ENCODE measurements at regions not wholly inside any gene's neighbourhood (a gene's known extent, or its start where the extent isn't known, plus 50 kb on each side); places are given as distances from the start of the nearest gene placed in this dataset.

GRCh38 chr3:89656388-89656787, 549.0 kb downstream of the EPHA3 start:
- TF ChIP-seq YY1 (IDR thresholded peaks at IDR 0.05; ENCODE audit: insufficient read depth, insufficient read length) (no peak), ZNF274 (IDR thresholded peaks at IDR 0.05; ENCODE audit: low read depth, low read length) (no peak), SUZ12 (IDR thresholded peaks at IDR 0.05; ENCODE audit: extremely low read depth, insufficient read depth, insufficient read length) (no peak)
- Histone ChIP-seq H3K36me3 (ENCODE audit: insufficient read depth, insufficient read length, low read length) (no peaks in the 10 kb centered on the region), H3K9me3 (ENCODE audit: insufficient read depth, low read length) (peaks cover 10% of the 10 kb centered on the region; the same call in 1 of the 2 replicates), H3K9ac (ENCODE audit: insufficient read length, low read depth) (no peak overlapping the region), H3K4me3 (ENCODE audit: insufficient read length, low read depth) (no peak overlapping the region), H3K4me1 (ENCODE audit: insufficient read depth, insufficient read length) (no peaks in the 10 kb centered on the region), H3K27me3 (ENCODE audit: insufficient read depth, insufficient read length) (no peaks in the 10 kb centered on the region)
- DNase-seq (ENCODE audit: low read depth, low spot score), result no peak

- Histone ChIP-seq H3K36me3 (ENCODE audit: insufficient read depth, insufficient read length, low read length) (no peaks in the 10 kb centered on the region), H3K4me3 (ENCODE audit: insufficient read length, low read depth) (no peak overlapping the region), H3K4me1 (ENCODE audit: insufficient read depth, insufficient read length) (no peaks in the 10 kb centered on the region), H3K9ac (ENCODE audit: insufficient read length, low read depth) (no peak overlapping the region), H3K9me3 (ENCODE audit: insufficient read depth, low read length) (no peaks in the 10 kb centered on the region), H3K27me3 (ENCODE audit: insufficient read depth, insufficient read length) (no peaks in the 10 kb centered on the region)
- no peak for TF ChIP-seq YY1 (IDR thresholded peaks at IDR 0.05; ENCODE audit: insufficient read depth, insufficient read length)
- TF ChIP-seq ZNF274 (IDR thresholded peaks at IDR 0.05; ENCODE audit: low read depth, low read length), result no peak
- TF ChIP-seq SUZ12 (IDR thresholded peaks at IDR 0.05; ENCODE audit: extremely low read depth, insufficient read depth, insufficient read length), result no peak
- no peak for DNase-seq (ENCODE audit: low read depth, low spot score)
These were observed 572.3 kb downstream of the EPHA3 start for GRCh38 chr3:89679686-89680085.

- Histone ChIP-seq H3K36me3 (ENCODE audit: insufficient read depth, insufficient read length, low read length) (no peaks in the 10 kb centered on the region), H3K9me3 (ENCODE audit: insufficient read depth, low read length) (no peaks in the 10 kb centered on the region), H3K4me3 (ENCODE audit: insufficient read length, low read depth) (no peak overlapping the region), H3K9ac (ENCODE audit: insufficient read length, low read depth) (no peak overlapping the region), H3K4me1 (ENCODE audit: insufficient read depth, insufficient read length) (no peaks in the 10 kb centered on the region), H3K27me3 (ENCODE audit: insufficient read depth, insufficient read length) (no peaks in the 10 kb centered on the region)
- TF ChIP-seq SUZ12 (IDR thresholded peaks at IDR 0.05; ENCODE audit: extremely low read depth, insufficient read depth, insufficient read length) (no peak), YY1 (IDR thresholded peaks at IDR 0.05; ENCODE audit: insufficient read depth, insufficient read length) (no peak), ZNF274 (IDR thresholded peaks at IDR 0.05; ENCODE audit: low read depth, low read length) (no peak)
- no peak for DNase-seq (ENCODE audit: low read depth, low spot score)
These were observed 575.1 kb downstream of the EPHA3 start for GRCh38 chr3:89682556-89682955.

- H3K4me3 ChIP-seq (ENCODE audit: insufficient read length, low read depth), result no peak overlapping the region
- H3K36me3 ChIP-seq (ENCODE audit: insufficient read depth, insufficient read length, low read length), result no peaks in the 10 kb centered on the region
- no peak for DNase-seq (ENCODE audit: low read depth, low spot score)
- H3K9me3 ChIP-seq (ENCODE audit: insufficient read depth, low read length), result no peaks in the 10 kb centered on the region
- H3K9ac ChIP-seq (ENCODE audit: insufficient read length, low read depth), result no peak overlapping the region
- H3K27me3 ChIP-seq (ENCODE audit: insufficient read depth, insufficient read length), result no peaks in the 10 kb centered on the region
- TF ChIP-seq YY1 (IDR thresholded peaks at IDR 0.05; ENCODE audit: insufficient read depth, insufficient read length) (no peak), SUZ12 (IDR thresholded peaks at IDR 0.05; ENCODE audit: extremely low read depth, insufficient read depth, insufficient read length) (no peak), ZNF274 (IDR thresholded peaks at IDR 0.05; ENCODE audit: low read depth, low read length) (no peak)
- no peaks in the 10 kb centered on the region for H3K4me1 ChIP-seq (ENCODE audit: insufficient read depth, insufficient read length)
These were observed 578.3 kb downstream of the EPHA3 start for GRCh38 chr3:89685731-89686130.

- H3K9me3 ChIP-seq (ENCODE audit: insufficient read depth, low read length), result no peaks in the 10 kb centered on the region
- H3K9ac ChIP-seq (ENCODE audit: insufficient read length, low read depth), result no peak overlapping the region
- no peak for DNase-seq (ENCODE audit: low read depth, low spot score)
- H3K4me1 ChIP-seq (ENCODE audit: insufficient read depth, insufficient read length), result no peaks in the 10 kb centered on the region
- no peaks in the 10 kb centered on the region for H3K27me3 ChIP-seq (ENCODE audit: insufficient read depth, insufficient read length)
- no peaks in the 10 kb centered on the region for H3K36me3 ChIP-seq (ENCODE audit: insufficient read depth, insufficient read length, low read length)
- no peak for TF ChIP-seq ZNF274 (IDR thresholded peaks at IDR 0.05; ENCODE audit: low read depth, low read length)
- no peak for TF ChIP-seq YY1 (IDR thresholded peaks at IDR 0.05; ENCODE audit: insufficient read depth, insufficient read length)
- no peak for TF ChIP-seq SUZ12 (IDR thresholded peaks at IDR 0.05; ENCODE audit: extremely low read depth, insufficient read depth, insufficient read length)
- H3K4me3 ChIP-seq (ENCODE audit: insufficient read length, low read depth), result no peak overlapping the region
These were observed 583.2 kb downstream of the EPHA3 start for GRCh38 chr3:89690646-89691045.

GRCh38 chr3:89692601-89693000, 585.2 kb downstream of the EPHA3 start:
- no peak for DNase-seq (ENCODE audit: low read depth, low spot score)
- Histone ChIP-seq H3K4me1 (ENCODE audit: insufficient read depth, insufficient read length) (no peaks in the 10 kb centered on the region), H3K27me3 (ENCODE audit: insufficient read depth, insufficient read length) (no peaks in the 10 kb centered on the region), H3K9me3 (ENCODE audit: insufficient read depth, low read length) (no peaks in the 10 kb centered on the region), H3K36me3 (ENCODE audit: insufficient read depth, insufficient read length, low read length) (no peaks in the 10 kb centered on the region), H3K4me3 (ENCODE audit: insufficient read length, low read depth) (no peak overlapping the region), H3K9ac (ENCODE audit: insufficient read length, low read depth) (no peak overlapping the region)
- TF ChIP-seq ZNF274 (IDR thresholded peaks at IDR 0.05; ENCODE audit: low read depth, low read length), result no peak

- no peaks in the 10 kb centered on the region for H3K36me3 ChIP-seq (ENCODE audit: insufficient read depth, insufficient read length, low read length)
- no peaks in the 10 kb centered on the region for H3K4me1 ChIP-seq (ENCODE audit: insufficient read depth, insufficient read length)
- no peaks in the 10 kb centered on the region for H3K27me3 ChIP-seq (ENCODE audit: insufficient read depth, insufficient read length)
- H3K9me3 ChIP-seq (ENCODE audit: insufficient read depth, low read length), result peaks cover 12% of the 10 kb centered on the region; the same call in 1 of the 2 replicates
- no peak overlapping the region for H3K9ac ChIP-seq (ENCODE audit: insufficient read length, low read depth)
- TF ChIP-seq SUZ12 (IDR thresholded peaks at IDR 0.05; ENCODE audit: extremely low read depth, insufficient read depth, insufficient read length) (no peak), YY1 (IDR thresholded peaks at IDR 0.05; ENCODE audit: insufficient read depth, insufficient read length) (no peak), ZNF274 (IDR thresholded peaks at IDR 0.05; ENCODE audit: low read depth, low read length) (no peak)
- no peak for DNase-seq (ENCODE audit: low read depth, low spot score)
- no peak overlapping the region for H3K4me3 ChIP-seq (ENCODE audit: insufficient read length, low read depth)
These were observed 590.0 kb downstream of the EPHA3 start for GRCh38 chr3:89697321-89697916.
